ENCODE measurements at regions not wholly inside any gene's neighbourhood (a gene's known extent, or its start where the extent isn't known, plus 50 kb on each side); places are given as distances from the start of the nearest gene placed in this dataset.

- TF ChIP-seq HDAC6 (IDR thresholded peaks at IDR 0.05; ENCODE audit: low read depth, low read length): no peak
These were observed 994.3 kb upstream of the ADGRL2 start (continued) for GRCh38 chr1:80806431-80806830.

GRCh38 chr1:80801695-80802094 lies 999.0 kb upstream of the ADGRL2 start:
- Histone ChIP-seq H3K9ac (replicated peaks in 1 of 4; ENCODE audit: extremely low read depth in 1 of 4, low read depth in 3 of 4, low read length in 3 of 4) (no peak overlapping the region), H2BK15ac (ENCODE audit: low read length) (no peak overlapping the region), H2BK120ac (replicated peaks; ENCODE audit: low read depth, low read length) (no peak overlapping the region), H3K23me2 (ENCODE audit: low read depth, low read length) (no peaks in the 10 kb centered on the region), H2BK5ac (ENCODE audit: low read depth, low read length) (no peak overlapping the region), H3K4ac (replicated peaks; ENCODE audit: insufficient read length, low read depth, low read length) (no peak overlapping the region), H2BK12ac (ENCODE audit: low read depth, low read length) (no peak overlapping the region), H4K5ac (ENCODE audit: insufficient read length, low read depth, low read length) (no peak overlapping the region), H2BK20ac (ENCODE audit: low read length) (no peak overlapping the region), H4K8ac (ENCODE audit: extremely low read depth, insufficient read depth, low read length) (no peak overlapping the region), H2AFZ (ENCODE audit: low read length) (no peak overlapping the region), H3K56ac (replicated peaks; ENCODE audit: insufficient read length, low read depth, low read length) (no peak overlapping the region), H3K9me3 (ENCODE audit: insufficient read depth in 2 of 2, low read depth in 1 of 2, low read length in 1 of 2) (0 out of 4 replicates have a peak, but pooled peaks cover 0 to 4% of the 10 kb centered on the region in 2 experiments), H3K27ac (ENCODE audit: low read depth, low read length) (no peak overlapping the region), H3K27me3 (replicated peaks in 1 of 4; ENCODE audit: control insufficient read depth in 3 of 4, extremely low read depth in 1 of 4, insufficient read depth in 3 of 4, low read length in 3 of 4) (no peaks in the 10 kb centered on the region), H3K79me2 (ENCODE audit: control insufficient read depth in 1 of 2, insufficient read depth in 2 of 2, low read length in 2 of 2) (no peaks in the 10 kb centered on the region), H3K18ac (ENCODE audit: extremely low read depth, low read length) (no peak overlapping the region), H3K4me1 (replicated peaks in 1 of 4; ENCODE audit: control insufficient read depth in 3 of 4, insufficient read depth in 4 of 4, low read length in 3 of 4) (no peaks in the 10 kb centered on the region), H3K36me3 (ENCODE audit: control insufficient read depth in 2 of 4, insufficient read depth in 4 of 4, low read length in 3 of 4) (no peaks in the 10 kb centered on the region), H2AK5ac (ENCODE audit: low read depth, low read length) (no peak overlapping the region), H3K14ac (ENCODE audit: insufficient read length) (no peak overlapping the region), H4K20me1 (replicated peaks in 1 of 2; ENCODE audit: control insufficient read depth in 1 of 2, insufficient read depth in 2 of 2, low read length in 2 of 2) (no peaks in the 10 kb centered on the region), H4K91ac (replicated peaks; ENCODE audit: insufficient read length, low read length) (no peak overlapping the region), H3K79me1 (ENCODE audit: low read depth, low read length) (no peaks in the 10 kb centered on the region), H3K23ac (ENCODE audit: insufficient read length) (no peak overlapping the region), H3K4me3 (ENCODE audit: extremely low read depth in 1 of 4, insufficient read depth in 2 of 4, low read depth in 3 of 4, low read length in 4 of 4) (no peak overlapping the region), H3K4me2 (ENCODE audit: insufficient read depth in 1 of 2, low read depth in 2 of 2, low read length in 2 of 2) (no peak overlapping the region)
- DNase-seq (ENCODE audit: low read depth in 1 of 2, low spot score in 2 of 2) (no peak), FAIRE-seq (no peak)
- TF ChIP-seq CEBPB (IDR thresholded peaks at IDR 0.05; ENCODE audit: low read depth, low read length): no peak
- no peak for TF ChIP-seq CTBP2 (IDR thresholded peaks at IDR 0.05; ENCODE audit: borderline replicate concordance, insufficient read depth, insufficient read length, low read length)
- no peak for TF ChIP-seq CHD1 (IDR thresholded peaks at IDR 0.05; ENCODE audit: low read depth, low read length)
- TF ChIP-seq SP2 (IDR thresholded peaks at IDR 0.05; ENCODE audit: low read length): no peak
- ChIA-PET CTCF (ENCODE audit: partially characterized antibody) (no interaction called here), POLR2A (ENCODE audit: partially characterized antibody) (no interaction called here)

Measured in H1 (cell line).